Glomerular endothelial cell (primary cell): ENCODE measurements at regions not wholly inside any gene's neighbourhood (a gene's known extent, or its start where the extent isn't known, plus 50 kb on each side); places are given as distances from the start of the nearest gene placed in this dataset.

ENCODE experiments used
- DNase-seq: peaks from one replicate; pipeline ENCODE4 v3.0.0-alpha.2; 2011; ENCODE audit warnings: low read depth, low spot score; ENCODE audit errors: extremely low read depth

GRCh38 chr2:138964418-138964817 is 184.2 kb upstream of the NXPH2 start:
- no peak for DNase-seq

- DNase-seq, result no peak
These were observed 182.5 kb upstream of the NXPH2 start for GRCh38 chr2:138962686-138963085.

GRCh38 chr2:138960191-138960590 is 180.0 kb upstream of the NXPH2 start:
- DNase-seq, result no peak

GRCh38 chr2:138959031-138959430 is 178.8 kb upstream of the NXPH2 start:
- no peak for DNase-seq

- no peak for DNase-seq
These were observed 175.9 kb upstream of the NXPH2 start for GRCh38 chr2:138956116-138956515.

GRCh38 chr2:138950486-138950885 is 170.3 kb upstream of the NXPH2 start:
- DNase-seq, result no peak

- DNase-seq, result no peak
These were observed 169.3 kb upstream of the NXPH2 start for GRCh38 chr2:138949517-138949916.

GRCh38 chr2:138948070-138948539 is 167.9 kb upstream of the NXPH2 start:
- peak; percentile 22 for DNase-seq

GRCh38 chr2:138943470-138943869 is 163.3 kb upstream of the NXPH2 start:
- DNase-seq, result no peak

- no peak for DNase-seq
These were observed 162.3 kb upstream of the NXPH2 start for GRCh38 chr2:138942466-138942865.

GRCh38 chr2:138931284-138932256 is 151.4 kb upstream of the NXPH2 start:
- DNase-seq, result no peak

- DNase-seq, result no peak
These were observed 150.4 kb upstream of the NXPH2 start for GRCh38 chr2:138930571-138930970.

- DNase-seq, result no peak
These were observed 148.3 kb upstream of the NXPH2 start for GRCh38 chr2:138928374-138929021.

GRCh38 chr2:138922973-138923563 is 142.9 kb upstream of the NXPH2 start:
- peak; percentile 4 for DNase-seq

GRCh38 chr2:138919120-138919747 is 139.0 kb upstream of the NXPH2 start:
- no peak for DNase-seq

GRCh38 chr2:138910427-138910826 is 130.2 kb upstream of the NXPH2 start:
- no peak for DNase-seq

GRCh38 chr2:138906549-138906948 is 126.4 kb upstream of the NXPH2 start:
- DNase-seq, result no peak

- no peak for DNase-seq
These were observed 122.2 kb upstream of the NXPH2 start for GRCh38 chr2:138902239-138902871.

- DNase-seq, result no peak
These were observed 121.3 kb upstream of the NXPH2 start for GRCh38 chr2:138901530-138901929.

- no peak for DNase-seq
These were observed 118.7 kb upstream of the NXPH2 start for GRCh38 chr2:138898855-138899254.

- no peak for DNase-seq
These were observed 117.1 kb upstream of the NXPH2 start for GRCh38 chr2:138897274-138897673.
